NOMO-1 treated with DMSO at 0.1 percent for 48 hours (cell line): ENCODE measurements at regions not wholly inside any gene's neighbourhood (a gene's known extent, or its start where the extent isn't known, plus 50 kb on each side); places are given as distances from the start of the nearest gene placed in this dataset.
A peak's percentile ranks its signal among the peaks of the same experiment; 100 is the strongest.

ENCODE experiments used
- DNase-seq: peaks from one replicate; lab custom pipeline; 2025; ENCODE audit not compliant: unreplicated experiment; lab: John Stamatoyannopoulos, UW

- DNase-seq: no peak
Measured at GRCh38 chr2:176597916-176598315, 328.7 kb downstream of the MTX2 start.

GRCh38 chr2:176598351-176598750 lies 329.1 kb downstream of the MTX2 start:
- DNase-seq: no peak

GRCh38 chr2:176599796-176600485 lies 330.7 kb downstream of the MTX2 start:
- DNase-seq: no peak

GRCh38 chr2:176601066-176601465 lies 331.8 kb downstream of the MTX2 start:
- no peak for DNase-seq

- DNase-seq: no peak
Measured at GRCh38 chr2:176612036-176612435, 342.8 kb downstream of the MTX2 start.

GRCh38 chr2:176612736-176613135 lies 343.5 kb downstream of the MTX2 start:
- no peak for DNase-seq

GRCh38 chr2:176613323-176613987 lies 344.2 kb downstream of the MTX2 start:
- DNase-seq: no peak

GRCh38 chr2:176614049-176614448 lies 344.8 kb downstream of the MTX2 start:
- no peak for DNase-seq

- DNase-seq: no peak
Measured at GRCh38 chr2:176614930-176615329, 345.7 kb downstream of the MTX2 start.

GRCh38 chr2:176619504-176619903 lies 350.3 kb downstream of the MTX2 start:
- no peak for DNase-seq

GRCh38 chr2:176621350-176621749 lies 352.1 kb downstream of the MTX2 start:
- no peak for DNase-seq

GRCh38 chr2:176622792-176623191 lies 353.6 kb downstream of the MTX2 start:
- no peak for DNase-seq

GRCh38 chr2:176626796-176627195 lies 357.6 kb downstream of the MTX2 start:
- DNase-seq: no peak

GRCh38 chr2:176628438-176628837 lies 359.2 kb downstream of the MTX2 start:
- DNase-seq: no peak

- DNase-seq: no peak
Measured at GRCh38 chr2:176633754-176634153, 364.5 kb downstream of the MTX2 start.

GRCh38 chr2:176636401-176636800 lies 367.2 kb downstream of the MTX2 start:
- no peak for DNase-seq

GRCh38 chr2:176637142-176637485 lies 367.9 kb downstream of the MTX2 start:
- DNase-seq: no peak

- DNase-seq: no peak
Measured at GRCh38 chr2:176637486-176638166, 368.4 kb downstream of the MTX2 start.

GRCh38 chr2:176638167-176639015 lies 369.1 kb downstream of the MTX2 start:
- peak; percentile 46 for DNase-seq

- no peak for DNase-seq
Measured at GRCh38 chr2:176639016-176639343, 369.7 kb downstream of the MTX2 start.

- DNase-seq: no peak
Measured at GRCh38 chr2:176639671-176640070, 370.4 kb downstream of the MTX2 start.

- DNase-seq: no peak
Measured at GRCh38 chr2:176641436-176641835, 372.2 kb downstream of the MTX2 start.
